Pancreas (tissue), 10 donors: ENCODE measurements at regions not wholly inside any gene's neighbourhood (a gene's known extent, or its start where the extent isn't known, plus 50 kb on each side); places are given as distances from the start of the nearest gene placed in this dataset.
"Not testable (repeated sequence)": the region's sequence is repeated elsewhere in the genome, so short reads cannot be mapped to it uniquely, and the experiment has no call there.

Source experiments
- ATAC-seq, 4 donors: fragments of 200-7000 bp; cut with Tn5 transposase; one replicate each; pipeline versions ENCODE4 v1.8.0 to v1.9.1; 2020; ENCODE audit warnings: mild to moderate bottlenecking in 4 of 4, moderate library complexity in 4 of 4
- DNase-seq, 6 donors: peaks; one replicate each; pipeline ENCODE4 v3.0.0-alpha.2; 2020
- FAIRE-seq: peaks from 2 replicates; lab custom pipeline; 2012; peaks lifted over from hg19 to GRCh38; lab: Jason Lieb, UNC
- H3K27ac ChIP-seq, 4 donors: fragments of 200-600 bp; sonication (generic); 1 replicate in 3 of 4; 2 replicates in 1 of 4; pipeline versions ENCODE4 v1.5.0 to v1.8.0; 2020
- H3K27me3 ChIP-seq, 4 donors: fragments of 200-600 bp; one replicate each; pipeline ENCODE4 v1.8.0; 2021
- H3K36me3 ChIP-seq, 3 donors: fragments of 200-600 bp; sonication (generic) in 1 of 3; one replicate each; pipeline versions ENCODE4 v1.5.0 to v1.8.0; 2020 to 2021
- H3K4me1 ChIP-seq, 3 donors: fragments of 200-600 bp; one replicate each; pipeline ENCODE4 v1.8.0; 2021
- H3K4me3 ChIP-seq, 4 donors: fragments of 200-600 bp; sonication (generic) in 2 of 4; one replicate each; pipeline versions ENCODE4 v1.5.0 to v1.8.0; 2020 to 2021
- H3K9me3 ChIP-seq, 4 donors: fragments of 200-600 bp; one replicate each; pipeline ENCODE4 v1.8.0; 2021
- WGBS, 2 donors: extraction: QIAGEN DNeasy Blood & Tissue Kit; methylation state at CpG; one replicate each; pipeline ENCODE4 v1.1.7; 2013; 5-methylcytosine and 5-hydroxymethylcytosine counted together
- intact Hi-C, 3 donors: fragments of 100-400 bp; cut with DNase I; formaldehyde crosslinking; loops; one replicate each; pipeline versions ENCODE4 v1.11.1 to v1.14.2; 2022
- TF ChIP-seq, protein P1 (sequence below), 4 donors: fragments of 200-600 bp; sonication (generic) in 3 of 4; IDR thresholded peaks; one replicate each; pipeline versions ENCODE4 v1.5.0 to v1.8.0; 2021; ENCODE audit warnings: antibody characterized with exemption in 4 of 4
- donor health status: healthy with polysubstance abuse.
- donor health status: DM: no; HTN: no; CAD: no; lungs with moderate emphysema.
- donor health status: DM: no; HTN: no; CAD: no.
- donor health status: control.
- donor health status: control.
- donor health status: Bipolar disorder and iron deficiency.
- donor health status: DM: yes; HTN: yes; CAD: no.
- donor health status: DM: no; HTN: no; CAD: no.
- donor health status: DM: no; HTN: no; CAD: no.
- donor health status: DM: yes; HTN: yes; CAD: no.

DNA sequence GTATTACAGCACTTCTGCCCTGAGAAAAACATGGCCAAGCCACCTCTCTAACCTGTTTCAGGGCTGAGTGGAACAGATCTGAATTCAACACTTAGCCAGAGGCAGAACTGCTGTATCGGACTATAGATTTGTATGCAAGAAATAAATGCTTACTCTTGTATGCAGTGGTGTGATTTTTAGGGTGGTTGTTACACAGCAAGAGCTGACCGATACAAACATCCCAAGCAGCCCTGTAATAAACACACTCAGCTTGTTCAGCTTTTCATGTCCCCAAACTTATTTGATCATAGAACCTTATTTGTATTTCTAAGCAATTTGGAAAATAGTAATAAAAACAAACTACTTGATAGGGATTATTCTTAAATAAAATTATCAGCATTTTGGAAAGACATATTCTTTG is 84.9 kb upstream of the RPH3AL start:
- no peak for DNase-seq
- H3K4me1 ChIP-seq = no peaks in the 10 kb centered on the region
- H3K4me3 ChIP-seq = no peak overlapping the region
- H3K27ac ChIP-seq = no peak overlapping the region
- no peak for ATAC-seq
- H3K27me3 ChIP-seq = no peaks in the 10 kb centered on the region
- TF ChIP-seq, protein P1, sequence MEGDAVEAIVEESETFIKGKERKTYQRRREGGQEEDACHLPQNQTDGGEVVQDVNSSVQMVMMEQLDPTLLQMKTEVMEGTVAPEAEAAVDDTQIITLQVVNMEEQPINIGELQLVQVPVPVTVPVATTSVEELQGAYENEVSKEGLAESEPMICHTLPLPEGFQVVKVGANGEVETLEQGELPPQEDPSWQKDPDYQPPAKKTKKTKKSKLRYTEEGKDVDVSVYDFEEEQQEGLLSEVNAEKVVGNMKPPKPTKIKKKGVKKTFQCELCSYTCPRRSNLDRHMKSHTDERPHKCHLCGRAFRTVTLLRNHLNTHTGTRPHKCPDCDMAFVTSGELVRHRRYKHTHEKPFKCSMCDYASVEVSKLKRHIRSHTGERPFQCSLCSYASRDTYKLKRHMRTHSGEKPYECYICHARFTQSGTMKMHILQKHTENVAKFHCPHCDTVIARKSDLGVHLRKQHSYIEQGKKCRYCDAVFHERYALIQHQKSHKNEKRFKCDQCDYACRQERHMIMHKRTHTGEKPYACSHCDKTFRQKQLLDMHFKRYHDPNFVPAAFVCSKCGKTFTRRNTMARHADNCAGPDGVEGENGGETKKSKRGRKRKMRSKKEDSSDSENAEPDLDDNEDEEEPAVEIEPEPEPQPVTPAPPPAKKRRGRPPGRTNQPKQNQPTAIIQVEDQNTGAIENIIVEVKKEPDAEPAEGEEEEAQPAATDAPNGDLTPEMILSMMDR (IDR thresholded peaks at IDR 0.05) = no peak
- no peaks in the 10 kb centered on the region for H3K9me3 ChIP-seq
- intact Hi-C loops = no loop called here
- no peaks in the 10 kb centered on the region for H3K36me3 ChIP-seq
- FAIRE-seq = no peak
- WGBS, 2 donors = 85 to 89% methylated on average over 2 of the region's 2 CpGs

DNA sequence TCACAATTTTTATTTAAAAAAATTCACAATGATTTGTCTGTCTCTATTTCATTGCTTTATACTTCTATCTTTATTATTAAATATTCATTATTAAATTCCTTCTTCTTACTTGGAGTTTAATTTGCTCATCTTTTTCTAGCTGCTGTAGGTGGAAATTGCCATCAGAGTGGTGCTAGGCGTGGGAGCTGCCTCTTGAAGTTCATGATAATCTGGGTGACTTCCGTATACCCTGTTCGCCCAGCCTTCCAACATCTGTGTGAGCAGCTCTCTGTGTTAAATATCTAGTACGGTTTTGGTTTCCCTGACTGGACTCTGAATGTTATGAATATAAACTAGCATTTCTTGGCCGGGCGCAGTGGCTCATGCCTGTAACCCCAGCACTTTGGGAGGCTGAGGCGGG is 84.0 kb upstream of the RPH3AL start:
- TF ChIP-seq, protein P1 (IDR thresholded peaks at IDR 0.05) = no peak
- ATAC-seq (no peak), FAIRE-seq (no peak), DNase-seq (peak in 1 of 6 donors; percentile 0)
- Histone ChIP-seq H3K27ac (no peak overlapping the region), H3K36me3 (no peaks in the 10 kb centered on the region), H3K4me3 (no peak overlapping the region), H3K4me1 (no peaks in the 10 kb centered on the region), H3K9me3 (no peaks in the 10 kb centered on the region), H3K27me3 (no peaks in the 10 kb centered on the region)
- 76 to 84% methylated on average over 7 of the region's 7 CpGs for WGBS, 2 donors
- intact Hi-C loops = no loop called here

DNA sequence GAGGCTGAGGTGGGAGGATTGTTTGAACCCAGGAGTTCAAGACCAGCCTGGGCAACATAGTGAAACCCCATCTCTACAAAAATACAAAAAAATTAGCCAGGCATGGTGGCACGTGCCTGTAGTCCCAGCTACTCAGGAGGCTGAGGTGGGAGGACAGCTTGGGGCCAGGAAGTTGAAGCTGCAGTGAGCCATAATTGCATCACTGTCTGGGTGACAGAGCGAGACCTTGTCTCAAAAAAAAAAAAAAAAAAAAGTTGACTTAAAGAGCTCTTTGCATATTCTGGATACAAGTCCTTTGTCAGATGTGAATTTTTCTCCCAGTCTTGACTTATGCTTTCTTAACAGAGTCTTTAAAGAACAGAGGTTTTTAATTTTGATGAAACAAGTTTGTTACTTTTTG is 79.9 kb upstream of the RPH3AL start:
- intact Hi-C loops, H3K9me3 ChIP-seq, ATAC-seq, H3K4me1 ChIP-seq, H3K4me3 ChIP-seq, H3K36me3 ChIP-seq, H3K27ac ChIP-seq, H3K27me3 ChIP-seq, FAIRE-seq: not testable (repeated sequence)
- WGBS, 2 donors = 58 to 61% methylated on average over 2 of the region's 2 CpGs
- peak in 1 of 6 donors; percentile 1 for DNase-seq

DNA sequence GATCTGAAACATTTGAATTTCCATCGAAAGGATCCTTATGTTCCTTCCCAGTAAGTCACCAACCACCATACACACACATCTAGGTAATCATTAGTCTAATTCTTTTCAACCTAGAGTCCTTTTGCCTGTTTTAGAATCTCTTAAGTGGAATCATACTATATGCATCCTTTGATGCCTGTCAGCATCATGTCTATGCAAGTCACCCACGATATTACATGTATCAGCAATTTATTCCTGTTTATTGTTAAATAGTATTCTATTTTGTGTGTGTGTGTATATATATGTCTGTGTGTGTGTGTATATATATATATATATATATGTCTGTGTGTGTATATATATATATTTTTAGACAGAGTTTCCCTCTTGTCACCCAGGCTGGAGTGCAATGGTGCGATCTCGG is 78.9 kb upstream of the RPH3AL start:
- DNase-seq (no peak), FAIRE-seq (no peak), ATAC-seq (no peak)
- no peak overlapping the region for H3K4me3 ChIP-seq
- no peaks in the 10 kb centered on the region for H3K27me3 ChIP-seq
- intact Hi-C loops = no loop called here
- H3K4me1 ChIP-seq = no peaks in the 10 kb centered on the region
- WGBS, 2 donors = 72 to 83% methylated on average over 4 of the region's 4 CpGs
- H3K36me3 ChIP-seq = no peaks in the 10 kb centered on the region
- no peak overlapping the region for H3K27ac ChIP-seq
- H3K9me3 ChIP-seq = no peaks in the 10 kb centered on the region
- TF ChIP-seq, protein P1 (IDR thresholded peaks at IDR 0.05) = no peak

DNA sequence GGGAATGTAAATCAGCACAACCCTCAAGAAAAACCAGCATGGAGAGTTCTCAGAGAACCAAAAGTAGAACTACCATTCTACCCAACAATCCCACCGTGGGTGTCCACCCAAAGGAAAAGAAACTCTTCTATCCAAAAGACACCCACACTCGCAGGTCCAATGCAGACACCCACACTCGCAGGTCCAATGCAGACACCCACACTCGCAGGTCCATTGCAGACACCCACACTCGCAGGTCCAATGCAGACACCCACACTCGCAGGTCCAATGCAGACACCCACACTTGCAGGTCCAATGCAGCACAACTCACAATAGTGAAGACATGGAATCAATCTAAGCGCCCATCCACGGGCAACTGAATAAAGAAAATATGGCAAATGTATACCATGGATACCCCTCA is 77.0 kb upstream of the RPH3AL start:
- Histone ChIP-seq H3K36me3 (no peaks in the 10 kb centered on the region), H3K4me3 (no peak overlapping the region), H3K27me3 (no peaks in the 10 kb centered on the region), H3K27ac (no peak overlapping the region), H3K4me1 (no peaks in the 10 kb centered on the region), H3K9me3 (no peaks in the 10 kb centered on the region)
- TF ChIP-seq, protein P1 (IDR thresholded peaks at IDR 0.05) = no peak
- WGBS, 2 donors = 79 to 84% methylated on average over 8 of the region's 8 CpGs
- ATAC-seq = no peak
- peak in 1 of 6 donors; percentile 2 for DNase-seq
- intact Hi-C loops = no loop called here
- no peak for FAIRE-seq

DNA sequence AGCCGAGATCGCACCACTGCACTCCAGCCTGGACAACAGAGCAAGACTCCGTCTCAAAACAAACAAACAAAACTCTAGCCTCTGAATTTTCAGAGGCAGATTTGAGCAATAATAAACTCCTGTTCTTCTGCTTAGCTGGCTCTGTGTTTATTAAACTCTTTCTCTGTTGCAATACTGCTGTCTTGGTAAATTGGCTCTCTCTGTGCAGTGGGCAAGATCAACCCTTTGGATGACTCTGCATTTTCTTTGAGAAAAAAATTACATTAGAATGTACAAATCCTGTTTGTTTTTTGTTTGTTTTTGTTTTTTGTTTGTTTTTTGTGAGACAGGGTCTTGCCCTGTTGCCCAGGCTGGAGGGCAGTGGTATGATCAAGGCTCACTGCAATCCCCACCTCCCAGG is 75.8 kb upstream of the RPH3AL start:
- no peak for ATAC-seq
- no peak overlapping the region for H3K4me3 ChIP-seq
- no peak overlapping the region for H3K27ac ChIP-seq
- 92 to 94% methylated on average over 3 of the region's 3 CpGs for WGBS, 2 donors
- no peak for FAIRE-seq
- no peaks in the 10 kb centered on the region for H3K36me3 ChIP-seq
- H3K9me3 ChIP-seq = no peaks in the 10 kb centered on the region
- no peaks in the 10 kb centered on the region for H3K4me1 ChIP-seq
- no peaks in the 10 kb centered on the region for H3K27me3 ChIP-seq
- TF ChIP-seq, protein P1 (IDR thresholded peaks at IDR 0.05) = no peak
- DNase-seq = no peak
- intact Hi-C loops = no loop called here
